Heart left ventricle (tissue), 16 donors: ENCODE measurements at regions not wholly inside any gene's neighbourhood (a gene's known extent, or its start where the extent isn't known, plus 50 kb on each side); places are given as distances from the start of the nearest gene placed in this dataset.

Experiments
- ATAC-seq, 4 donors: fragments of 200-7000 bp; cut with Tn5 transposase; one replicate each; pipeline ENCODE4 v1.9.1; 2020 to 2022; ENCODE audit warnings: moderate library complexity in 4 of 4, mild to moderate bottlenecking in 3 of 4, moderate number of reproducible peaks in 1 of 4
- DNase-seq, 5 donors: peaks; one replicate each; pipeline ENCODE4 v3.0.0-alpha.2; 2020
- H3K27ac ChIP-seq, 12 donors: fragments of 200-600 bp; sonication (generic) in 4 of 12; one replicate each; pipeline versions ENCODE4 v1.5.0 to v1.8.0; 2016 to 2022; ENCODE audit warnings: mild to moderate bottlenecking in 2 of 12
- H3K27me3 ChIP-seq, 9 donors: fragments of 200-600 bp; sonication (generic) in 2 of 9; one replicate each; pipeline versions ENCODE4 v1.5.1 to v1.8.0; 2016 to 2022; ENCODE audit warnings: mild to moderate bottlenecking in 3 of 9
- H3K36me3 ChIP-seq, 9 donors: fragments of 200-600 bp; sonication (generic) in 2 of 9; one replicate each; pipeline versions ENCODE4 v1.5.0 to v1.8.0; 2018 to 2022; ENCODE audit warnings: mild to moderate bottlenecking in 2 of 9
- H3K4me1 ChIP-seq, 12 donors: fragments of 200-600 bp; sonication (generic) in 4 of 12; one replicate each; pipeline versions ENCODE4 v1.5.0 to v1.8.0; 2016 to 2022; ENCODE audit warnings: mild to moderate bottlenecking in 3 of 12
- H3K4me3 ChIP-seq, 12 donors: fragments of 200-600 bp; sonication (generic) in 4 of 12; one replicate each; pipeline versions ENCODE4 v1.5.0 to v1.8.0; 2017 to 2022; ENCODE audit warnings: mild to moderate bottlenecking in 9 of 12, moderate library complexity in 4 of 12
- H3K9me3 ChIP-seq, 12 donors: fragments of 200-600 bp; sonication (generic) in 4 of 12; one replicate each; pipeline versions ENCODE4 v1.5.0 to v1.8.0; 2016 to 2022; ENCODE audit warnings: mild to moderate bottlenecking in 1 of 12
- CTCF ChIP-seq, 12 donors: fragments of 200-600 bp; sonication (generic) in 4 of 12; IDR thresholded peaks; one replicate each; pipeline versions ENCODE4 v1.5.0 to v1.8.0; 2018 to 2022; ENCODE audit warnings: antibody characterized with exemption in 12 of 12, mild to moderate bottlenecking in 5 of 12
- POLR2A ChIP-seq, 2 donors: fragments of 450-650 bp; IDR thresholded peaks; one replicate each; pipeline ENCODE4 v1.6.1; 2017; ENCODE audit warnings: antibody characterized with exemption in 2 of 2, mild to moderate bottlenecking in 2 of 2, moderate library complexity in 2 of 2
- WGBS, 4 donors: extraction: QIAGEN DNeasy Blood & Tissue Kit in 2 of 4; methylation state at CpG; one replicate each; pipeline versions ENCODE4 v1.1.5 to v1.1.7; 2013 to 2018; 5-methylcytosine and 5-hydroxymethylcytosine counted together
- intact Hi-C, 10 donors: fragments of 100-400 bp; cut with DNase I; formaldehyde crosslinking; loops; one replicate each; pipeline versions ENCODE4 v1.11.1 to v1.14.2; 2022
- donor health status: ischemic (EF 13 %, LVEDD 7.1; RV severe dilation, severe dysfunction).
- donor health status: healthy with polysubstance abuse.
- donor health status: DM: no; HTN: yes; CAD: no.
- donor health status: DM: no; HTN: no; CAD: no.
- donor health status: ischemic (EF 25% LVEDD 6.9; RV normal size, moderate dysfunction).
- donor health status: ischemic (EF 25% LVEDD 5.7; RV mildly dilated, moderate dysfunction).
- donor health status: healthy.
- donor health status: DM: yes; HTN: yes; CAD: no.
- donor health status: ischemic (EF 35%, LVEDD 5.7; RV mildly dilated, moderate dysfunction).
- donor health status: nonischemic (EF 11% LVEDD 7.7; RV severe dilation, severe dysfunction).
- donor health status: DM: yes; HTN: yes; CAD: no.
- donor health status: PGD.
- donor health status: ischemic (EF 29% LVEDD 5.4; RV normal size, mild dysfunction).
- donor health status: nonischemic (EF 23%, LVEDD 6.1; RV moderate dilation, normal function).

- Histone ChIP-seq H3K9me3 (no peaks in the 10 kb centered on the region), H3K27ac (no peak overlapping the region), H3K36me3 (no peaks in the 10 kb centered on the region), H3K27me3 (no peaks in the 10 kb centered on the region), H3K4me1 (no peaks in the 10 kb centered on the region), H3K4me3 (no peak overlapping the region)
- DNase-seq (no peak), ATAC-seq (no peak)
- intact Hi-C loops: no loop called here
- TF ChIP-seq POLR2A (IDR thresholded peaks at IDR 0.05): no peak
- no peak for TF ChIP-seq CTCF (IDR thresholded peaks at IDR 0.05)
Observed at GRCh38 chr9:82474235-82474634, 485.7 kb downstream of the SPATA31D1 start.

DNA sequence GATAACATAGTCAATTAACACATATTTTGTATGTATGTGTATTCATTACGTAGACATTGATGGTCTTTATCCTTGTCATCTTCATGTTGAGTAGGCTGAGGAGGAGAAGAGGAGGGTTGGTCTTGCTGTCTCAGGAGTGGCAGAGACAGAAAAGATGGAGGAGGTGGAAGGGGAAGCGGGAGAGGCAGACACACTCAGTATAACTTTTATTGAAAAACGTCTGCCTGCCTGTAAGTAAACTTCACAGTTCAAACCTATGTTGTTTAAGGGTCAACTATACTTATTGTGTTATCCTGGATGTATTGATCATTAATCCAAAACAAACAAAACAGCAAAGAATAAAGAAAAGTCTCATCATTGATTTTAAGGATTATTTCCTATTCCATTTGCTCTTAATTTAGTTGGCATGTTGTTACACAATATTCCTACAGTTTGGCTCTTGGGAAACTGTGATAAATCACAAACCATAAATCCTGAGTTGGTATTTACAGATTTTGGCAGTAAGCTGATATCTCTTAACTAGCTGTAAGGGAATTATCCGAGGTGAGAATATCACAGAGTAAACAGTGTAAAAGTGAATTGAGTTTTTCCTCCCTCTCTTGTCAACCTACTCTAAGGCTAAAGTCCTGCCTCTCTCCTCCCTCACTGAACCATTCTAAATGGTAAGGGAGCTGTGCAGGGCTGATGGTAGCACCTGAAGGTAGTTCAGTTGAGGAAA is 487.2 kb downstream of the SPATA31D1 start:
- TF ChIP-seq POLR2A (IDR thresholded peaks at IDR 0.05) (no peak), CTCF (IDR thresholded peaks at IDR 0.05) (no peak)
- H3K4me1 ChIP-seq: no peaks in the 10 kb centered on the region
- no peaks in the 10 kb centered on the region for H3K27me3 ChIP-seq
- WGBS, 4 donors: 78 to 83% (median 79%) methylated on average over 4 of the region's 4 CpGs
- no peaks in the 10 kb centered on the region for H3K9me3 ChIP-seq
- H3K27ac ChIP-seq: no peak overlapping the region
- intact Hi-C loops: no loop called here
- no peak for ATAC-seq
- H3K4me3 ChIP-seq: no peak overlapping the region
- no peak for DNase-seq
- H3K36me3 ChIP-seq: no peaks in the 10 kb centered on the region

DNA sequence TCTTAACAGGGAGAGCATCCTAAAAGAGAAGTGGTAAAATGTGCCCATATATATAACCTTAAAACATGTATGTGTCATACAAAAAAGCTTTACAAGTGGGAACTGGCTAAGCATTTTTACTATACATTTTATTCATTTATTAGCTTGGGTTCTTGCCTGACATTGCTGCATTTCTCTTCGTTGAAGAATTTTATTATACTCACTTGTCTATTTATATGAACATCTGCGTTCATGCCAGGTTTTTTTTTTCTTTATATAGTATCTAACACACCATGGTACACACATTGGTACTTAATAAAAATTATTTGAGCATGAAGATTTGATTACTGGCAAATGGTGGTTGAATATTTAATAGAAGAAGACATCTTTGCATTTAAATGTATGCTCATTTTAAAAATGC is 492.3 kb downstream of the SPATA31D1 start:
- Histone ChIP-seq H3K27ac (no peak overlapping the region), H3K27me3 (no peaks in the 10 kb centered on the region), H3K36me3 (no peaks in the 10 kb centered on the region), H3K4me1 (no peaks in the 10 kb centered on the region), H3K4me3 (no peak overlapping the region), H3K9me3 (no peaks in the 10 kb centered on the region)
- whole genome bisulfite sequencing, 4 donors: 75 to 82% (median 80%) methylated on average over 2 of the region's 2 CpGs
- intact Hi-C loops: loop anchor here in 1 of 10 donors (10.0 kb wide), 1 partner anchor 866 kb away; no protein-coding TSS in a partner anchor
- TF ChIP-seq CTCF (IDR thresholded peaks at IDR 0.05): no peak
- TF ChIP-seq POLR2A (IDR thresholded peaks at IDR 0.05): no peak
- ATAC-seq: no peak
- DNase-seq: no peak

DNA sequence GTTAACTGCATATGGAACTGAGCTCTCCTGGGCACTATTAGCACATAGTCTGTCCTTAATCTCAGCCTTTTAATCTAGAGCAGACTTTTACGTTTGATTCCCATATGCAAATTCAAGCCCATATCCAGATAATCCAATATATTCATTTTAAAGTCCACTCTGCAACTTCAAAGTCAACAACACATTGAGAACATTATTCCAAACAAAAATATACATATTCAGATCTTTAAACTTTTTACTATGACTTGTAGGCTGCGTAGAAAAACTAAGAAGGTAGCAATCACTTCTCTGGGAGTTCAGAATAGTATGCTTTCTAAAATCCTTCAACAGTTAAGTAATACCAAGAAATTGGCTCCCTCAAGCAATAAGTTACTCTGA is 499.4 kb downstream of the SPATA31D1 start:
- H3K4me3 ChIP-seq: no peak overlapping the region
- peaks cover 0 to 31% (median 16%) of the 10 kb centered on the region in 12 donors for H3K4me1 ChIP-seq
- H3K27me3 ChIP-seq: no peaks in the 10 kb centered on the region
- WGBS, 4 donors: 65 to 77% (median 70%) methylated on average over 2 of the region's 2 CpGs
- intact Hi-C loops: loop anchor here in 3 of 10 donors (5.0 to 10.0 kb wide), 2 partner anchors 64 to 873 kb away; no protein-coding TSS in a partner anchor
- no peaks in the 10 kb centered on the region for H3K9me3 ChIP-seq
- ATAC-seq (no peak), DNase-seq (no peak)
- no peaks in the 10 kb centered on the region for H3K36me3 ChIP-seq
- peak overlapping the region; percentile 25 to 82 (median 74) for H3K27ac ChIP-seq
- no peak for TF ChIP-seq CTCF (IDR thresholded peaks at IDR 0.05)
- TF ChIP-seq POLR2A (IDR thresholded peaks at IDR 0.05): no peak
